NT2/D1 (cell line): ENCODE measurements at regions not wholly inside any gene's neighbourhood (a gene's known extent, or its start where the extent isn't known, plus 50 kb on each side); places are given as distances from the start of the nearest gene placed in this dataset.

Experiments used
- SUZ12 ChIP-seq: IDR thresholded peaks from 2 replicates; pipeline ENCODE4 v1.6.1; 2011; ENCODE audit not compliant: insufficient read length, insufficient read depth; ENCODE audit errors: extremely low read depth
- YY1 ChIP-seq: IDR thresholded peaks from 2 replicates; pipeline ENCODE4 v1.6.1; 2011; ENCODE audit not compliant: insufficient read length, insufficient read depth

DNA sequence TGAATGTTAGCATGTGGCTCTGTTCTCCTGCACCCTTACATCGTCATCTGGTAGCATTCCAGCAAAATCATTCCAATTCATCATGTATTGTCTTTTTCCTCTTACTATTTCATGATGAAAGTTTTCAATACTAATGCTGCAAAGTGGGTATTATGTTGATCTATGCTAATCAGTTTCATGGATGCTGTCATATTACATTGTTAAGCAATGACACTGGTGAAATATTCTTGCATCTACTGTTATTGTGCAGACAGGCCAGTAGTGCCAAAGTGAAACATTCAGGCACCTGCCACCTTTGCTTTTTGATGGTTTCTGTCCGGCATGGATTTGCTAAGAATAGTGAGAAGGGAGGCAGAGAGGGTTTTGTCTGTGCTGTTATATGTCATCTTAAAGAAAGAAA, 76.1 kb upstream of the SMIM21 start:
- no peak for TF ChIP-seq SUZ12
- no peak for TF ChIP-seq YY1
